K562 (cell line): ENCODE measurements at regions not wholly inside any gene's neighbourhood (a gene's known extent, or its start where the extent isn't known, plus 50 kb on each side); places are given as distances from the start of the nearest gene placed in this dataset.

Experiments used
- ATAC-seq: fragments of 200-7000 bp; cut with Tn5 transposase; 3 replicates; pipeline ENCODE4 v1.9.1; 2020; ENCODE audit warnings: moderate library complexity
- BruUV-seq: library from RNA; stranded (reverse); fragments of 400-500 nt; replicated peaks from 2 replicates; lab custom pipeline; 2021; lab: Mats Ljungman, UMichigan
- CTCF ChIA-PET: fragments of 300-600 bp; formaldehyde crosslinking; extraction: SDS; loops from one replicate; lab custom pipeline; 2021; ENCODE audit warnings: low intra/inter-chr PET ratio; lab: Yijun Ruan, JAX
- POLR2A ChIA-PET: fragments of 300-600, 350-650 bp; sonication (Branson Sonifier 250); formaldehyde crosslinking; extraction: SDS; loops from one replicate; lab custom pipeline; 2021; ENCODE audit warnings: antibody characterized with exemption, inconsistent platforms; lab: Yijun Ruan, JAX
- DNase-seq, 4 experiments: peaks; one replicate each; pipeline versions ENCODE4 v3.0.0 to v3.0.0-alpha.2; 2011 to 2018; ENCODE audit warnings: low spot score in 3 of 4, mixed read lengths in 3 of 4; ENCODE audit errors: extremely low read depth in 1 of 4
- FAIRE-seq: peaks from 2 replicates; lab custom pipeline; 2011; peaks lifted over from hg19 to GRCh38; lab: Jason Lieb, UNC
- H2AFZ ChIP-seq: 2 replicates; pipeline ENCODE4 v1.6.0; 2011; ENCODE audit warnings: low read depth, low read length, control low read depth, inconsistent platforms
- H3K27ac ChIP-seq: fragments of 200-600 bp; 3 replicates; pipeline ENCODE4 v1.8.0; 2011; ENCODE audit warnings: low read depth, mild to moderate bottlenecking, control low read depth, inconsistent platforms, low read length, moderate library complexity, mixed read lengths; ENCODE audit errors: extremely low read depth
- H3K27me3 ChIP-seq, 2 experiments: fragments of 300-600 bp in 1 of 2; 2 replicates in 1 of 2; 3 replicates in 1 of 2; pipeline versions ENCODE4 v1.6.0 to v1.8.0; 2011; ENCODE audit warnings: inconsistent platforms in 2 of 2, low read length in 2 of 2, mild to moderate bottlenecking in 1 of 2, mixed read lengths in 1 of 2, moderate library complexity in 1 of 2; ENCODE audit not compliant: control insufficient read depth in 2 of 2, insufficient read depth in 2 of 2
- H3K36me3 ChIP-seq: fragments of 300-600 bp; 3 replicates; pipeline ENCODE4 v1.8.0; 2011; ENCODE audit warnings: mild to moderate bottlenecking, low read length, inconsistent platforms; ENCODE audit not compliant: control insufficient read depth, insufficient read depth
- H3K4me1 ChIP-seq, 2 experiments: fragments of 200-600 bp in 1 of 2; replicated peaks in 1 of 2; 2 replicates in 1 of 2; 3 replicates in 1 of 2; pipeline versions ENCODE4 v1.5.1 to v1.8.0; 2011; ENCODE audit warnings: inconsistent platforms in 2 of 2, low read length in 2 of 2, mild to moderate bottlenecking in 1 of 2, mixed read lengths in 1 of 2, moderate library complexity in 1 of 2; ENCODE audit not compliant: control insufficient read depth in 2 of 2, insufficient read depth in 2 of 2
- H3K4me2 ChIP-seq: 2 replicates; pipeline ENCODE4 v1.6.1; 2011; ENCODE audit warnings: low read length, control low read depth, inconsistent platforms, mixed read lengths; ENCODE audit not compliant: insufficient read depth
- H3K4me3 ChIP-seq: fragments of 200-600 bp; sonication (generic), shearing (Covaris generic); 2 replicates; pipeline ENCODE4 v1.5.1; 2016; ENCODE audit warnings: control low read depth, inconsistent platforms
- H3K79me2 ChIP-seq: fragments of 200-600 bp; 3 replicates; pipeline ENCODE4 v1.8.0; 2011; ENCODE audit warnings: low read length, inconsistent platforms; ENCODE audit not compliant: control insufficient read depth, insufficient read depth
- H3K9ac ChIP-seq, 2 experiments: 2 replicates each; pipeline versions ENCODE4 v1.6.0 to v1.6.1; 2011; ENCODE audit warnings: low read depth in 2 of 2, low read length in 2 of 2, control low read depth in 1 of 2, inconsistent platforms in 1 of 2, mild to moderate bottlenecking in 1 of 2, mixed read lengths in 1 of 2; ENCODE audit not compliant: insufficient read depth in 1 of 2
- H3K9me1 ChIP-seq: one replicate; pipeline ENCODE4 v1.6.0; 2011; ENCODE audit warnings: inconsistent platforms, mild to moderate bottlenecking, low read length, moderate library complexity; ENCODE audit not compliant: control insufficient read depth, insufficient read depth
- H3K9me3 ChIP-seq: replicated peaks from 2 replicates; pipeline ENCODE4 v1.5.1; 2011; ENCODE audit warnings: low read depth, low read length, inconsistent platforms; ENCODE audit not compliant: control insufficient read depth, insufficient read depth
- H4K20me1 ChIP-seq: replicated peaks from 2 replicates; pipeline ENCODE4 v1.6.1; 2011; ENCODE audit warnings: low read length, inconsistent platforms, mixed read lengths; ENCODE audit not compliant: control insufficient read depth, insufficient read depth
- ARID2 ChIP-seq: fragments of 450-650 bp; IDR thresholded peaks from 2 replicates; pipeline ENCODE4 v1.6.1; 2017; ENCODE audit warnings: antibody characterized with exemption, mild to moderate bottlenecking
- E2F1 ChIP-seq: sonication (generic); formaldehyde crosslinking; IDR thresholded peaks from 2 replicates; pipeline ENCODE4 v1.8.1; 2023; ENCODE audit warnings: mild to moderate bottlenecking, missing genetic modification reagents, moderate library complexity
- HDAC6 ChIP-seq: IDR thresholded peaks from 2 replicates; pipeline ENCODE4 v1.6.1; 2012; ENCODE audit warnings: low read depth, mild to moderate bottlenecking, control low read depth, inconsistent platforms, low read length, moderate library complexity
- KAT7 ChIP-seq: sonication (generic); formaldehyde crosslinking; IDR thresholded peaks from 2 replicates; pipeline ENCODE4 v1.8.0; 2022; ENCODE audit warnings: missing genetic modification reagents, mild to moderate bottlenecking, borderline replicate concordance
- MECOM ChIP-seq: fragments of 250-450 bp; sonication (Bioruptor Pico); IDR thresholded peaks from 2 replicates; pipeline ENCODE4 v1.8.0; 2022; ENCODE audit warnings: inconsistent platforms
- NCOR1 ChIP-seq: fragments of 450-650 bp; IDR thresholded peaks from 2 replicates; pipeline ENCODE4 v1.6.1; 2016; ENCODE audit warnings: mild to moderate bottlenecking, moderate library complexity
- PTRF ChIP-seq: fragments of 450-650 bp; IDR thresholded peaks from 2 replicates; pipeline ENCODE4 v1.6.1; 2016; ENCODE audit warnings: mild to moderate bottlenecking, missing genetic modification characterization, missing compliant biosample characterization
- RBFOX2 ChIP-seq: fragments of 200-400 bp; formaldehyde crosslinking; IDR thresholded peaks from 2 replicates; pipeline ENCODE4 v1.6.1; 2017; ENCODE audit warnings: low read depth, mild to moderate bottlenecking, low read length, moderate library complexity
- RFX5 ChIP-seq: IDR thresholded peaks from 2 replicates; pipeline ENCODE4 v1.6.1; 2011; ENCODE audit warnings: low read depth, mild to moderate bottlenecking, improper control_type of control experiment, low read length
- SMARCB1 ChIP-seq: IDR thresholded peaks from 2 replicates; pipeline ENCODE4 v1.6.1; 2011; ENCODE audit warnings: improper control_type of control experiment, low read depth; ENCODE audit not compliant: insufficient read length
- ZBTB11 ChIP-seq, 3 experiments: fragments of 200-800 bp in 1 of 3; fragments of 250-450 bp in 1 of 3; fragments of 450-650 bp in 1 of 3; sonication (Bioruptor Pico) in 1 of 3; sonication (Bioruptor generic) in 1 of 3; formaldehyde crosslinking in 1 of 3; IDR thresholded peaks; 2 replicates each; pipeline versions ENCODE4 v1.6.1 to v1.8.0; 2016 to 2022; ENCODE audit warnings: mild to moderate bottlenecking in 2 of 3, missing genetic modification characterization in 2 of 3, missing compliant biosample characterization in 1 of 3, moderate library complexity in 1 of 3
- ZNF224 ChIP-seq: sonication (generic); formaldehyde crosslinking; IDR thresholded peaks from 2 replicates; pipeline ENCODE4 v1.8.0; 2022; ENCODE audit warnings: mild to moderate bottlenecking, missing genetic modification reagents
- ZNF445 ChIP-seq: fragments of 250-450 bp; sonication (Bioruptor Pico); IDR thresholded peaks from 2 replicates; pipeline ENCODE4 v1.4.0; 2020; ENCODE audit warnings: low read depth, mild to moderate bottlenecking, moderate library complexity
- ZNF696 ChIP-seq: fragments of 250-450 bp; sonication (Bioruptor Pico); conservative IDR thresholded peaks from 2 replicates; pipeline ENCODE4 v1.4.0; 2020; ENCODE audit warnings: mild to moderate bottlenecking, moderate library complexity
- ZNF76 ChIP-seq: fragments of 250-450 bp; sonication (Bioruptor Pico); IDR thresholded peaks from 2 replicates; pipeline ENCODE4 v1.4.0; 2020; ENCODE audit warnings: mild to moderate bottlenecking, moderate library complexity, borderline replicate concordance
- WGBS: fragments of 100-300 bp; shearing (Covaris generic); methylation state at CpG from one replicate; pipeline ENCODE4 v1.1.6; 2016; ENCODE audit warnings: low coverage, mixed read lengths; ENCODE audit not compliant: insufficient coverage; ENCODE audit errors: missing lambda C conversion rate; 5-methylcytosine and 5-hydroxymethylcytosine counted together
- in situ Hi-C: fragments of 300-500 bp; cut with MboI; formaldehyde crosslinking; loops from 4 replicates; pipeline ENCODE4 v1.15.0; 2018; ENCODE audit warnings: inconsistent platforms, mixed read lengths
- intact Hi-C: fragments of 100-400 bp; cut with micrococcal nuclease; formaldehyde crosslinking; loops from 2 replicates; pipeline ENCODE4 v1.14.2; 2022

GRCh38 chr13:70890289-70890688, 782.0 kb upstream of the KLHL1 start (continued):
- TF ChIP-seq ZBTB11 (CRISPR knock-in tag; IDR thresholded peaks at IDR 0.05), result no peak
- TF ChIP-seq HDAC6, result no peak
- TF ChIP-seq RBFOX2, result no peak
- TF ChIP-seq RFX5, result no peak
- TF ChIP-seq E2F1 (CRISPR knock-in tag), result no peak

GRCh38 chr13:70889163-70889562, 780.9 kb upstream of the KLHL1 start:
- ATAC-seq, result no peak
- no peak overlapping the region for H3K4me2 ChIP-seq
- CTCF ChIA-PET, result no interaction called here
- TF ChIP-seq SMARCB1, result no peak
- TF ChIP-seq PTRF (tag), result no peak
- TF ChIP-seq ZNF224 (CRISPR knock-in tag), result no peak
- no peak for TF ChIP-seq KAT7 (CRISPR knock-in tag)
- no peak for TF ChIP-seq ZNF445 (CRISPR knock-in tag)
- no peak for TF ChIP-seq ZNF76 (CRISPR knock-in tag)
- TF ChIP-seq ARID2, result no peak
- TF ChIP-seq ZNF696 (CRISPR knock-in tag), result no peak
- no peak for TF ChIP-seq NCOR1
- no peak for TF ChIP-seq MECOM (CRISPR knock-in tag)
- TF ChIP-seq, all 486 proteins: peak for 0
- Histone ChIP-seq H3K9me1 (no peaks in the 10 kb centered on the region), H3K79me2 (no peaks in the 10 kb centered on the region), H3K9ac (no peak overlapping the region), H2AFZ (no peak overlapping the region), H3K9me3 (no peaks in the 10 kb centered on the region), H3K27me3 (no peaks in the 10 kb centered on the region), H3K4me1 (no peaks in the 10 kb centered on the region), H3K36me3 (no peaks in the 10 kb centered on the region), H3K27ac (no peak overlapping the region), H4K20me1 (no peaks in the 10 kb centered on the region), H3K4me3 (no peak overlapping the region)
- 1% methylated on average over 5 of the region's 5 CpGs for WGBS
- BruUV-seq, result no TSS peak
- intact Hi-C loops, result no loop called here
- FAIRE-seq (no peak), DNase-seq (no peak)
- in situ Hi-C loops, result no loop called here
- POLR2A ChIA-PET, result no interaction called here
